ENCODE measurements at regions not wholly inside any gene's neighbourhood (a gene's known extent, or its start where the extent isn't known, plus 50 kb on each side); places are given as distances from the start of the nearest gene placed in this dataset.

- TF ChIP-seq, protein P1, sequence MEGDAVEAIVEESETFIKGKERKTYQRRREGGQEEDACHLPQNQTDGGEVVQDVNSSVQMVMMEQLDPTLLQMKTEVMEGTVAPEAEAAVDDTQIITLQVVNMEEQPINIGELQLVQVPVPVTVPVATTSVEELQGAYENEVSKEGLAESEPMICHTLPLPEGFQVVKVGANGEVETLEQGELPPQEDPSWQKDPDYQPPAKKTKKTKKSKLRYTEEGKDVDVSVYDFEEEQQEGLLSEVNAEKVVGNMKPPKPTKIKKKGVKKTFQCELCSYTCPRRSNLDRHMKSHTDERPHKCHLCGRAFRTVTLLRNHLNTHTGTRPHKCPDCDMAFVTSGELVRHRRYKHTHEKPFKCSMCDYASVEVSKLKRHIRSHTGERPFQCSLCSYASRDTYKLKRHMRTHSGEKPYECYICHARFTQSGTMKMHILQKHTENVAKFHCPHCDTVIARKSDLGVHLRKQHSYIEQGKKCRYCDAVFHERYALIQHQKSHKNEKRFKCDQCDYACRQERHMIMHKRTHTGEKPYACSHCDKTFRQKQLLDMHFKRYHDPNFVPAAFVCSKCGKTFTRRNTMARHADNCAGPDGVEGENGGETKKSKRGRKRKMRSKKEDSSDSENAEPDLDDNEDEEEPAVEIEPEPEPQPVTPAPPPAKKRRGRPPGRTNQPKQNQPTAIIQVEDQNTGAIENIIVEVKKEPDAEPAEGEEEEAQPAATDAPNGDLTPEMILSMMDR (IDR thresholded peaks at IDR 0.05; ENCODE audit: low read depth, low read length): no peak
- no peak for TF ChIP-seq EZH2phosphoT487 (IDR thresholded peaks at IDR 0.05; ENCODE audit: low read depth)
Observed at GRCh38 chr20:48141660-48142515, 356.6 kb upstream of the SULF2 start.
